22Rv1 (cell line): ENCODE measurements at regions not wholly inside any gene's neighbourhood (a gene's known extent, or its start where the extent isn't known, plus 50 kb on each side); places are given as distances from the start of the nearest gene placed in this dataset.
"Not testable (repeated sequence)": the region's sequence is repeated elsewhere in the genome, so short reads cannot be mapped to it uniquely, and the experiment has no call there.

Experiments
- ZFX ChIP-seq: fragments of 450-650 bp; IDR thresholded peaks from 2 replicates; pipeline ENCODE4 v1.6.1; 2017; ENCODE audit warnings: antibody characterized with exemption, borderline replicate concordance
- TF ChIP-seq, protein P1 (sequence below): fragments of 450-650 bp; IDR thresholded peaks from 2 replicates; pipeline ENCODE4 v1.5.1; 2017; ENCODE audit warnings: mild to moderate bottlenecking

DNA sequence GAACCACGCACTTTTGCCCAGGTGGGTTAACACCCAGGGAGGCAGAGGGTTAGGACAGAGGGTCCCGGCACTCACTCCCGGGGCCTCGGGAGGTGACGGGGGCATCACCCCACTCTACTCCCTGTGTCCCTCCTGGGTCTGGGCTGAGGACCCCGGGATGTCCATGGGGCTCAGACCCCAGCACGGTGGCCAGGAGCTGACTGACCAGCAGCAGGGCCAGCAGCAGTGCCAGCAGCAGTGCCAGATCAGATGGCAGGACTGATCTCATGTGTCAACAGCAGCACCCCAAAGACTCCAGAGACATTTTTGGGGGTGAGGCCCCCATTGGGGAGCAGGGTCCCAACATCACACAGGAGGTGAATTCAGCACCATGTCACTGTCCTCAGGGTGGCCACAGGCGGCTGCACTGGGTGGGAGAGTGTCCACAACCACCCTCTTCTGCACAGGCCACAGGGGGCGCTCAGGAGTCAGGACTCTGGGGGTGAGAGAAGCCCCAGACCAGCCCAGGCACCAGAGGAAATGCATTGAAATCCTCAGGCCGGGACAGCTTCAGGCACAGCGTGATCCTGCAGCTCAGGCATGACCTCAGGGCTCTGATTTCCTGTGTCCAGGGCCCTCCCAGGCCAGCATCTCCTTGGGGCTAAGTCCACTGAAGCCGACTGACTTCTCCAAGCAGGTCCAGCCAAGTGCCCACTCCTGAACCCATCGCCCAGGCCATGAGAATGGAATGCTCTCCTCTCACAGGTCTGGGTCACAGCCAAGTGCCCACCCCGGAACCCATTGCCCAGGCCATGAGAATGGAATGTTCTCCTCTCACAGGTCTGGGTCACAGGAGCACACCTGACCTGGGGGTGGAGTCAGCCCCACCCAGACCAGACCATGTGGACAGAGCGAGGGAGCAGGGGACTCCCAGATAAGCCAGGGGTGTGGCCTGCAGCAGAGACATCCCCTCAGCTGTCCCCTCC lies 87.2 kb upstream of the SFSWAP start:
- TF ChIP-seq, protein P1, sequence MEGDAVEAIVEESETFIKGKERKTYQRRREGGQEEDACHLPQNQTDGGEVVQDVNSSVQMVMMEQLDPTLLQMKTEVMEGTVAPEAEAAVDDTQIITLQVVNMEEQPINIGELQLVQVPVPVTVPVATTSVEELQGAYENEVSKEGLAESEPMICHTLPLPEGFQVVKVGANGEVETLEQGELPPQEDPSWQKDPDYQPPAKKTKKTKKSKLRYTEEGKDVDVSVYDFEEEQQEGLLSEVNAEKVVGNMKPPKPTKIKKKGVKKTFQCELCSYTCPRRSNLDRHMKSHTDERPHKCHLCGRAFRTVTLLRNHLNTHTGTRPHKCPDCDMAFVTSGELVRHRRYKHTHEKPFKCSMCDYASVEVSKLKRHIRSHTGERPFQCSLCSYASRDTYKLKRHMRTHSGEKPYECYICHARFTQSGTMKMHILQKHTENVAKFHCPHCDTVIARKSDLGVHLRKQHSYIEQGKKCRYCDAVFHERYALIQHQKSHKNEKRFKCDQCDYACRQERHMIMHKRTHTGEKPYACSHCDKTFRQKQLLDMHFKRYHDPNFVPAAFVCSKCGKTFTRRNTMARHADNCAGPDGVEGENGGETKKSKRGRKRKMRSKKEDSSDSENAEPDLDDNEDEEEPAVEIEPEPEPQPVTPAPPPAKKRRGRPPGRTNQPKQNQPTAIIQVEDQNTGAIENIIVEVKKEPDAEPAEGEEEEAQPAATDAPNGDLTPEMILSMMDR, result peak; percentile 47
- TF ChIP-seq ZFX, result not testable (repeated sequence)
